Endodermal cell (in vitro differentiated cells): ENCODE measurements at regions not wholly inside any gene's neighbourhood (a gene's known extent, or its start where the extent isn't known, plus 50 kb on each side); places are given as distances from the start of the nearest gene placed in this dataset.

Experiments used
- DNase-seq: peaks from one replicate; pipeline ENCODE4 v3.0.0-alpha.2; 2017
- H3K27ac ChIP-seq: 2 replicates; pipeline ENCODE4 v1.5.1; 2013; ENCODE audit warnings: mild to moderate bottlenecking, low read depth, low read length, moderate library complexity
- H3K27me3 ChIP-seq: 2 replicates; pipeline ENCODE4 v1.6.1; 2013; ENCODE audit warnings: mild to moderate bottlenecking, low read length, moderate library complexity; ENCODE audit not compliant: insufficient read depth, control insufficient read depth, poor library complexity, severe bottlenecking
- H3K36me3 ChIP-seq: 2 replicates; pipeline ENCODE4 v1.7.0; 2013; ENCODE audit warnings: mild to moderate bottlenecking, low read length, moderate library complexity; ENCODE audit not compliant: control insufficient read depth, insufficient read depth
- H3K4me1 ChIP-seq: one replicate; pipeline ENCODE4 v1.7.0; 2013; ENCODE audit warnings: low read length; ENCODE audit not compliant: control insufficient read depth, insufficient read depth
- H3K4me3 ChIP-seq: 2 replicates; pipeline ENCODE4 v1.5.1; 2013; ENCODE audit warnings: mild to moderate bottlenecking, low read length, moderate library complexity
- H3K9ac ChIP-seq: 2 replicates; pipeline ENCODE4 v1.6.1; 2013; ENCODE audit warnings: mild to moderate bottlenecking, low read length, moderate library complexity; ENCODE audit not compliant: poor library complexity, severe bottlenecking; ENCODE audit errors: extremely low read depth
- H3K9me3 ChIP-seq: 2 replicates; pipeline ENCODE4 v1.6.1; 2013; ENCODE audit warnings: mild to moderate bottlenecking, low read length, moderate library complexity; ENCODE audit not compliant: control insufficient read depth
- H3K27ac Mint-ChIP-seq: 2 replicates; pipeline ENCODE4 v1.8.0; 2020; ENCODE audit warnings: mixed read lengths
- H3K27me3 Mint-ChIP-seq: 2 replicates; pipeline ENCODE4 v1.8.0; 2021; ENCODE audit warnings: mild to moderate bottlenecking, mixed read lengths; ENCODE audit not compliant: insufficient read depth
- H3K36me3 Mint-ChIP-seq: 2 replicates; pipeline ENCODE4 v1.8.0; 2020; ENCODE audit warnings: low read depth, mixed read lengths
- H3K4me1 Mint-ChIP-seq: 2 replicates; pipeline ENCODE4 v1.8.0; 2020; ENCODE audit warnings: mixed read lengths
- H3K4me3 Mint-ChIP-seq: 2 replicates; pipeline ENCODE4 v1.8.0; 2020; ENCODE audit warnings: mild to moderate bottlenecking, moderate library complexity, mixed read lengths
- H3K9me3 Mint-ChIP-seq: 2 replicates; pipeline ENCODE4 v1.8.0; 2020; ENCODE audit warnings: mild to moderate bottlenecking, mixed read lengths
- CTCF ChIP-seq: fragments of 200-600 bp; sonication (generic); conservative IDR thresholded peaks from 2 replicates; pipeline ENCODE4 v1.5.0; 2021; ENCODE audit warnings: antibody characterized with exemption, mild to moderate bottlenecking
- WGBS, 2 experiments: methylation state at CpG; one replicate each; pipeline versions ENCODE4 v1.1.5 to v1.1.7; 2013; ENCODE audit warnings: missing lambda C conversion rate in 2 of 2, mixed read lengths in 1 of 2; ENCODE audit not compliant: insufficient coverage in 1 of 2, insufficient read length in 1 of 2; 5-methylcytosine and 5-hydroxymethylcytosine counted together

- H3K4me3 ChIP-seq = no peak overlapping the region
- no peaks in the 10 kb centered on the region for H3K27me3 ChIP-seq
- H3K27ac ChIP-seq = no peak overlapping the region
- H3K4me1 Mint-ChIP-seq = peaks cover 30% of the 10 kb centered on the region
- H3K27ac Mint-ChIP-seq = no peak overlapping the region
- TF ChIP-seq CTCF = peak; percentile 72
- no peaks in the 10 kb centered on the region for H3K9me3 Mint-ChIP-seq
- DNase-seq = no peak
- no peak overlapping the region for H3K9ac ChIP-seq
- H3K27me3 Mint-ChIP-seq = peaks cover 1% of the 10 kb centered on the region
- no peaks in the 10 kb centered on the region for H3K36me3 Mint-ChIP-seq
- no peaks in the 10 kb centered on the region for H3K36me3 ChIP-seq
- H3K9me3 ChIP-seq = no peaks in the 10 kb centered on the region
- H3K4me3 Mint-ChIP-seq = no peak overlapping the region
- peaks cover 9% of the 10 kb centered on the region for H3K4me1 ChIP-seq
Measured at GRCh38 chr10:106401161-106401560, 763.3 kb downstream of the SORCS1 start.

GRCh38 chr10:106399112-106399511, 765.4 kb downstream of the SORCS1 start:
- Mint-ChIP-seq H3K27me3 (peaks cover 2% of the 10 kb centered on the region), H3K27ac (no peak overlapping the region), H3K4me1 (peaks cover 30% of the 10 kb centered on the region), H3K9me3 (no peaks in the 10 kb centered on the region), H3K36me3 (no peaks in the 10 kb centered on the region), H3K4me3 (no peak overlapping the region)
- TF ChIP-seq CTCF = no peak
- H3K27ac ChIP-seq = no peak overlapping the region
- H3K36me3 ChIP-seq = no peaks in the 10 kb centered on the region
- peaks cover 9% of the 10 kb centered on the region for H3K4me1 ChIP-seq
- no peak overlapping the region for H3K9ac ChIP-seq
- 54 to 67% methylated on average over 2 to 3 of the region's 4 CpGs for WGBS, 2 experiments
- no peak overlapping the region for H3K4me3 ChIP-seq
- peak; percentile 59 for DNase-seq
- no peaks in the 10 kb centered on the region for H3K9me3 ChIP-seq
- H3K27me3 ChIP-seq = no peaks in the 10 kb centered on the region

- Histone ChIP-seq H3K36me3 (no peaks in the 10 kb centered on the region), H3K4me3 (no peak overlapping the region), H3K9ac (no peak overlapping the region), H3K27ac (no peak overlapping the region), H3K27me3 (no peaks in the 10 kb centered on the region), H3K9me3 (no peaks in the 10 kb centered on the region), H3K4me1 (peaks cover 9% of the 10 kb centered on the region)
- Mint-ChIP-seq H3K4me3 (no peak overlapping the region), H3K9me3 (no peaks in the 10 kb centered on the region), H3K27me3 (peaks cover 2% of the 10 kb centered on the region), H3K4me1 (peaks cover 30% of the 10 kb centered on the region), H3K36me3 (no peaks in the 10 kb centered on the region), H3K27ac (no peak overlapping the region)
- no peak for TF ChIP-seq CTCF
- no peak for DNase-seq
- WGBS, 2 experiments = 97 to 100% methylated on average over 1 to 2 of the region's 2 CpGs
Measured at GRCh38 chr10:106396192-106396591, 768.3 kb downstream of the SORCS1 start.
